ENCODE measurements at regions not wholly inside any gene's neighbourhood (a gene's known extent, or its start where the extent isn't known, plus 50 kb on each side); places are given as distances from the start of the nearest gene placed in this dataset.

DNA sequence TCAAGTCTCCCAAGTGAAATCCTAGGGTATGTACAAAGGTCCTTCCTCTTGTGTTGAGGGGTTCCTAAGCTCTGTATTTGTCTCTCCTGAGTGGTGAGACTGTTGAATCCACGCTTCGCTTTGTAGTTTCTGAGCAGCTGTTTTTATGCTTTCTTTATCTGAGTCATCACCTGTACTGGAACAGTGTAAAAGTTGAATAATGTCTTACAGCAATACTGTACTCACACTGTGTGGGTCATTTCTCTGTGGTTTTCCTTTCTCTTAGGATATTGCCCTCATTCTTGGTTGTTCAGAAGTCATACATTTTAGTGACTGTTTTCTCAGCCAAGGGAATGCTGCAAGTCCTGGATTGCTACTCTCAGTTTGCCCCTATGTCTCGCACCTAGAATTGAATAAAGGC lies 1596.6 kb downstream of the SLITRK5 start:
- no peak overlapping the region for H3K27ac Mint-ChIP-seq
- no peaks in the 10 kb centered on the region for H3K27me3 Mint-ChIP-seq
- no peak for ATAC-seq (ENCODE audit: low read depth)
- DNase-seq: no peak
- H3K4me3 Mint-ChIP-seq: no peak overlapping the region
- POLR2A ChIA-PET: no interaction called here
- no peaks in the 10 kb centered on the region for H3K36me3 Mint-ChIP-seq
- H3K4me1 Mint-ChIP-seq: no peaks in the 10 kb centered on the region
- H3K9me3 Mint-ChIP-seq: no peaks in the 10 kb centered on the region

DNA sequence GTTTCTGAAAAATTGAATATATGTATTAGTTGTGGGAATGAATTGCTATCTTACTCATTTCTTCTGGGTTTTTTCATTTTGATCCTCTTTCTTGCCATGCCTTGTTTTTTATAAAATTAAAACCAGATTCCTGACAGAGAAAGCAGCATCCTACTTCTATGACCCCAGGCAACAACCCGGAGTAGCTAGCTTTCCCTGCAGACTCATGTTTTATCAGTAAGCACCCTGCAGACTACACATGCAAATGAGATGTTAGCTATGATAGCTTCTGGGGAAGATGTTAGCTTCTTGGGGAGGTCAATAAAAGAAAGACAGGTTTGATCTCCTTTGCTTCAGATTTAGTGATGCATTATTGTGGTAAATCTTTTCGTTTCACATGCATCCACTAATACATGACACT lies 1598.6 kb downstream of the SLITRK5 start:
- H3K27me3 Mint-ChIP-seq: no peaks in the 10 kb centered on the region
- no peaks in the 10 kb centered on the region for H3K36me3 Mint-ChIP-seq
- ATAC-seq (ENCODE audit: low read depth) (no peak), DNase-seq (no peak)
- H3K9me3 Mint-ChIP-seq: no peaks in the 10 kb centered on the region
- H3K4me1 Mint-ChIP-seq: no peaks in the 10 kb centered on the region
- H3K4me3 Mint-ChIP-seq: no peak overlapping the region
- H3K27ac Mint-ChIP-seq: no peak overlapping the region
- POLR2A ChIA-PET: no interaction called here

DNA sequence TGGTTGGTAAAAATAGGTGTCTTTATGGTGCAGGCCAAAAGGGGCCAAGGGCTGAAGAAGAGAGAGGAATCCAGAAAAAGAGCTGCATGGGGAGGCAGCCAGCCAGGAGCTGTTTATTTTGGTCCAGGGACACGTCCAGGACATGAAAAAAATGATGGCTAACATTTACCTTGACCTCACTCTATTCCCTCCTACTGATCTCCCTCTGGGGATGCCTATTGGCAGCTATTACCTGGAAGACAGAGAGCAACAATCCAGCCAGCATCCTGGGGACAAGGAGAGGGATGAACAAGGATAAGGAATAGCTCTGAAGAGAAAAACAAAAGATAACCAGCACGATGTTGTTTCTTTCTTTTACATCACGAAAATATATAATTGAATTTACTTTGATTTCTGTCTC lies 1599.6 kb downstream of the SLITRK5 start:
- Mint-ChIP-seq H3K9me3 (no peaks in the 10 kb centered on the region), H3K4me3 (no peak overlapping the region), H3K4me1 (no peaks in the 10 kb centered on the region), H3K36me3 (no peaks in the 10 kb centered on the region), H3K27me3 (no peaks in the 10 kb centered on the region), H3K27ac (no peak overlapping the region)
- DNase-seq: no peak
- POLR2A ChIA-PET: no interaction called here
- no peak for ATAC-seq (ENCODE audit: low read depth)

DNA sequence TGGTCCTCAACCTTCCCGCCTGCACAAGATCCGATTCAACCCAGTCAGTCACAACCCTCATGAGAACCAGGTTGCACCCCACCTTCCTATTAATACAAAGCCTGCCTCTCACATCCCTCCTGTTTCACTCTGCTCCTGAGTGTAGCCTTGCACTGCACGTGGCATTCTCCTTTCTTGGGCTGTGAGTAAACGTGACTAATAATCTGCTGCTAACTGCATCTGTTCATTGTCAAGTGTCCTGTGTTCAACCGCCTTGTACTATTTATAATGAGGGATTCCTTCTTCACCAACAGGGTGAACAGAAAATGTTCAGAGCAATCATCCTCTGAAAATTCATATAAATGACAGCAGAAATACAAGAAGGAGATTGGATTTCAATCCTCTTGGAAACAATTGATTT lies 1608.2 kb downstream of the SLITRK5 start:
- H3K36me3 Mint-ChIP-seq: no peaks in the 10 kb centered on the region
- DNase-seq: no peak
- H3K4me3 Mint-ChIP-seq: no peak overlapping the region
- no peaks in the 10 kb centered on the region for H3K4me1 Mint-ChIP-seq
- peaks cover 3% of the 10 kb centered on the region for H3K9me3 Mint-ChIP-seq
- POLR2A ChIA-PET: no interaction called here
- H3K27me3 Mint-ChIP-seq: no peaks in the 10 kb centered on the region
- ATAC-seq (ENCODE audit: low read depth): no peak
- no peak overlapping the region for H3K27ac Mint-ChIP-seq

DNA sequence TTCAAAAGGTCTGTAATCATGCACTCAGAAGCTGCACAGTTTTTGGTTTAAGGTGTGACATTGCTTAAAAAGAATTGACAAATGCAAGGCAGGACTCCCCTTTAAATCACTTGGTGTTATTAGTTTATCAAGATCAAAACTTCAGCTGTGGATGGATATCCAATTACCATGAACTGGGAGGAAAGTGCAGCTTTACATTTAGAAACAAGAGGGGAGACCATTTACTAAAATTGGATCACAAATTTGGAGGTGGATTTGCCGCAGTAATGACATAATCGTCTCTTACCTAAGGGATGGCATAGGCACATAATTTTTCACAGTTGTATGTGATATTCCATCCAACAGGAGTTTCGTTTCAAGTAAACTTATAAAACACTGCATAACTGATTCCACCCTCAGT lies 1610.2 kb downstream of the SLITRK5 start:
- Mint-ChIP-seq H3K36me3 (no peaks in the 10 kb centered on the region), H3K27me3 (no peaks in the 10 kb centered on the region), H3K27ac (no peak overlapping the region), H3K4me1 (no peaks in the 10 kb centered on the region), H3K9me3 (peaks cover 3% of the 10 kb centered on the region), H3K4me3 (no peak overlapping the region)
- ATAC-seq (ENCODE audit: low read depth) (no peak), DNase-seq (no peak)
- POLR2A ChIA-PET: no interaction called here

DNA sequence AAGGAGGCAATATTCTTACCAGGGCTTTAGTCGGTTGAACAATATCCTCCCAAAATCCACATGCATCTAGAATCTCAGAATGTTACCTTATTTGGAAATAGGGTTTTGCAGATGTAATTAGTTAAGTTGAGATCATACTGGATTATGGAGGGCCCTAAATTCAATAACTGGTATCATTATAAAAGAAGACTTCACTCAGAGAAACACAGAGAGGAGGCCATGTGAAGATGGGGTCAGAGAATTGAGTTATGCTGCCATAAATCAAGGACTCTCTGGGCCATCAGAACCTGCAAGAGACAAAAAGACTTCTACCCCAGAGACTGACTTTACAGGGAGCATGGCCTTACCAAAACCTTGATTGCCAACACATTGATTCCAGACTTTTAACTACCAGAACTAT lies 1611.1 kb downstream of the SLITRK5 start:
- Mint-ChIP-seq H3K36me3 (no peaks in the 10 kb centered on the region), H3K27ac (no peak overlapping the region), H3K9me3 (peaks cover 3% of the 10 kb centered on the region), H3K4me1 (no peaks in the 10 kb centered on the region), H3K4me3 (no peak overlapping the region), H3K27me3 (no peaks in the 10 kb centered on the region)
- POLR2A ChIA-PET: no interaction called here
- DNase-seq: no peak
- ATAC-seq (ENCODE audit: low read depth): no peak

DNA sequence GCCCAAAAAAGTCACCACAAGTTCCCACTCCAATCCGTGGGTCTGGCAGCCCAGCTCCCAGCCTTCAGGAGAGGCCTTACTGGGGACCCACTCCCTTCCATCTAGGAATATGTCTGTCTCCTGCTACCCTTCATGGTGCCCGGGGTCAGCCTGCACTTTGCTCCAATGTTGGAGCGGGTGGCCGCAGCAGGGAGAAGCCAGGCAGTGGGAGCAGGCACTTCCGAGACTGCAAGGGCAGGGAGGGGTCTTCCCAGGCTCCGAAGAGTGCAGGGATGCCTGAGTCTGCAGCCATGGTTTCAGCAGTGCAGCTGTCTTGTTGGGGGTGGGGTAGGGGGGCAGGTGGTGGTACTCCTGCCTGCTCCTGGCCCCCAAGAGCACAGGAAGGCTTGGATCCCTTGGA lies 1616.2 kb downstream of the SLITRK5 start:
- no peaks in the 10 kb centered on the region for H3K4me1 Mint-ChIP-seq
- POLR2A ChIA-PET: no interaction called here
- H3K4me3 Mint-ChIP-seq: no peak overlapping the region
- H3K27ac Mint-ChIP-seq: no peak overlapping the region
- no peak for ATAC-seq (ENCODE audit: low read depth)
- peaks cover 4% of the 10 kb centered on the region for H3K9me3 Mint-ChIP-seq
- no peaks in the 10 kb centered on the region for H3K27me3 Mint-ChIP-seq
- no peak for DNase-seq
- H3K36me3 Mint-ChIP-seq: no peaks in the 10 kb centered on the region

DNA sequence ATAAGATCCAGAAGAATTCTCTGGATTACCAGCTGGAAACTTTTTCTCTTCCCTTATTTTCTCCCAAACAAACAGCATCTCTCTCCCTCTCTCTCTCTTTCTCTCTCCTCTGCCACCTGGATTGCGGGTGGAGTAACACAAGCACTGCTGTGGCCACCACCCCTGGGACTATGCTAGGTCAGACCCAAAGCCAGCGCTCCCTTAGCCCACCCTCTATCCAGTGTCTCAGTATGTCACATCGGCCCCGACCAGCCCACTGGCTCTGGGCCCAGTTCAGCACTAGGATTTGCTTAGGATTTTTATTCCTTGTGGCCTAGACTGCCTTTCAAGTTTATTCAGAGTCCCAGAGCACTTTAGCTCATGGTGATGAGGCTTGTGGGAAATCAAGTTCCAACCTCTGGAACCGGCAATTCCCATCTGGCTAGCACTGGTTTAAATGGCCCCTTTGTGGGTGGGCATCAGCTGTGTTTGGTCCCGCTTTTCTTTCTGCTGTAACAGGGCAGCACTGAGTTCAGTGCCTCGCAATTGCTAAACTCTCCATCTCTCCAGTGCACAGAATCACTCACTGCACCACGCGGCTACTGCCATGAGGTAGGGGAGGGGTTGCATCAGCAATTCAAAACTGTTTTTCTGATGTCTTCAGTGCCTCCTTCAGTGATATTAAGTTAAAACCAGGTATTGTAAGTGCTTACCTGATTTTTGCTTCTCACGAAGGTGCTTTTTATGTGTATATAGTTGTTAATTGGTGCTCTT lies 1623.1 kb downstream of the SLITRK5 start:
- H3K27ac Mint-ChIP-seq: no peak overlapping the region
- POLR2A ChIA-PET: no interaction called here
- no peaks in the 10 kb centered on the region for H3K36me3 Mint-ChIP-seq
- no peaks in the 10 kb centered on the region for H3K27me3 Mint-ChIP-seq
- H3K9me3 Mint-ChIP-seq: peaks cover 8% of the 10 kb centered on the region
- DNase-seq (no peak), ATAC-seq (ENCODE audit: low read depth) (no peak)
- no peak overlapping the region for H3K4me3 Mint-ChIP-seq
- H3K4me1 Mint-ChIP-seq: no peaks in the 10 kb centered on the region

DNA sequence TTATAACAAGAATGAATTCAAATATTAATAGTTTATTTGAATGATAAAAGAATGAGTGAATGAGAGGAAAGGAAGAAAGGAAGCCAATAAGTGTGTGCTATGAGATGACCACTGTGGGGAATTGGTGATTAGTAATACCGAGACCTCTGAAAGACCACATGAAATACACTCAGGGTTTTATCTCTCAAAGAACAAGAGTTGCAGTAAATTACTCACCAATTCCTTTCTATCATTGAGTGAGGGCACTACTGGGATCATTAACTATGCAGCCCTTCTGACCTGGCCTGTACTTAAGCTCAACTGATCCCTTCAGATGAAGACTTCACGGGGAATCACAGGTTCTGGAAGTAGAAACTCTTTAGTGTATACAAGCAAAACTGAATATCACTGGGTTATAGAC lies 1636.1 kb downstream of the SLITRK5 start:
- H3K4me3 Mint-ChIP-seq: no peak overlapping the region
- POLR2A ChIA-PET: no interaction called here
- no peaks in the 10 kb centered on the region for H3K27me3 Mint-ChIP-seq
- H3K27ac Mint-ChIP-seq: no peak overlapping the region
- DNase-seq: no peak
- ATAC-seq (ENCODE audit: low read depth): no peak
- H3K9me3 Mint-ChIP-seq: peaks cover 2% of the 10 kb centered on the region
- no peaks in the 10 kb centered on the region for H3K36me3 Mint-ChIP-seq
- H3K4me1 Mint-ChIP-seq: no peaks in the 10 kb centered on the region

DNA sequence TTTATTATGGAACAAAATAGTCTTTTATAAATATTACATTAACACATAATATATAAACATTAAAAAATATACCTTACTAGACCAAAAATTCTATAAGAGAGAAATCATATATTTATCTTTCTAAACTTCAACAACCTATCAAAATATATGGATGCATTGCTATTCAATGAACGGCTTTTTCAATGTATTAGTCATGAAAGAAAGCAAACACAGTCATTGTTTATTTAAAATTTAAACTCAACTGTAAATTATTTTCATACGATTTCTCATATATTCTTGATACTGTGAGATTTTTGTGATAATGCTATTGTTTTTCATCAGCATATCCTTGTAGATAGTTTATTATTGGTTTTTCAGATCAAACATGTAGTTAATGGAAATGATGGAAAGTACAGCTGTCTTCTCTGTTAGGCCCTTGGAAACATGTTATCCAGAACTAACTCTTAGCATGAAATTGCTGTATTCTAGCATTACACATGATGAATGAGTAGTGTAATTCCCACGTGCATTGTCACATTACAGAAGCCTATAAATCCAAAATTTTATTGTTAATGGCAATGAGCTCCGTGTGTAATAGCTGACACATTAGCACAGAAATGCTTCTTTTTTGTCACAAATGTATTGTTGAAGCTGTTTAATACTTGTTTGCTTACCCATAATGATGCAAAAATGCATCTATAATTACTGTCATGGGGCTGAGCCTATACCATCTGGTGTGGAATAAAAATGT lies 1639.9 kb downstream of the SLITRK5 start:
- DNase-seq (no peak), ATAC-seq (ENCODE audit: low read depth) (no peak)
- Mint-ChIP-seq H3K4me1 (no peaks in the 10 kb centered on the region), H3K27ac (no peak overlapping the region), H3K9me3 (peaks cover 2% of the 10 kb centered on the region), H3K36me3 (no peaks in the 10 kb centered on the region), H3K27me3 (no peaks in the 10 kb centered on the region), H3K4me3 (no peak overlapping the region)
- POLR2A ChIA-PET: no interaction called here

DNA sequence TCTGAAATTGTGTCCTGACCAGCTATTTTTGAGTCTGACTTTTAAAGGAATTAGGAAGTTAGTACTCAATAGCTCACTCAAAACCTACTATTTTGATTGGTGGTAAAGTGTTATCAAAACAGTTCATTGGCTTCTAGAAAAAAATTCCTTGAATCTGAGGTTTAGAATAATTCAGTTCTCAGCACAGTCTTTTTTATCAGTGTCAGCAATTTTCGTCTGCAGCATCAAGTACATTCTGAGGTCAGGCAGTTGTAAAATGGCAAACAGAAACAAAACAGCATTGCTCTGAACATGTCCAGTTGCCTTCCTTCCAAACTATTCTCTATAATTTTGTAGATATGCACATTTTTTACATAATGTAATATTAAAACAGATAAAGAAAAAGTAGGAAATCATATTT lies 1644.1 kb downstream of the SLITRK5 start:
- H3K4me1 Mint-ChIP-seq: no peaks in the 10 kb centered on the region
- no peak for DNase-seq
- POLR2A ChIA-PET: no interaction called here
- H3K4me3 Mint-ChIP-seq: no peak overlapping the region
- no peak for ATAC-seq (ENCODE audit: low read depth)
- no peaks in the 10 kb centered on the region for H3K9me3 Mint-ChIP-seq
- H3K27me3 Mint-ChIP-seq: no peaks in the 10 kb centered on the region
- H3K27ac Mint-ChIP-seq: no peak overlapping the region
- H3K36me3 Mint-ChIP-seq: no peaks in the 10 kb centered on the region

DNA sequence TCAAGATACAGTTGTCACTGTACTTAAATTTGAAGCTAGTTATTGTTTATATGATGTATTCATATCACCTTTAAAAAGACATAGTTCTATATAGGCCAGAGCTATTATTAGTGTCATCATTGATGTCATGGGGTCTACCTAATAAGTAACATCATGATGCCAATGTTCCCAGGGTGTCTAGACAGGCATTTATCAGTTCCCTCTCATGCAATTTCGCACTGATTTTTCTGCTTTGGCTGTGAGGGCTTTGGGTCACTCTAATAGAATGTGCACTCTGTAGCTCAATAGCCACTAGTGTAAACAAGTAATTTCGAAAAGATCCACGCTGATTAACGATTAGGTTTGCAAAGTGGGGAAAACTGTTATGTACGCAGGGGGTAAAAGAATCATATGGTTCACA lies 1651.3 kb downstream of the SLITRK5 start:
- H3K27me3 Mint-ChIP-seq: no peaks in the 10 kb centered on the region

DNA sequence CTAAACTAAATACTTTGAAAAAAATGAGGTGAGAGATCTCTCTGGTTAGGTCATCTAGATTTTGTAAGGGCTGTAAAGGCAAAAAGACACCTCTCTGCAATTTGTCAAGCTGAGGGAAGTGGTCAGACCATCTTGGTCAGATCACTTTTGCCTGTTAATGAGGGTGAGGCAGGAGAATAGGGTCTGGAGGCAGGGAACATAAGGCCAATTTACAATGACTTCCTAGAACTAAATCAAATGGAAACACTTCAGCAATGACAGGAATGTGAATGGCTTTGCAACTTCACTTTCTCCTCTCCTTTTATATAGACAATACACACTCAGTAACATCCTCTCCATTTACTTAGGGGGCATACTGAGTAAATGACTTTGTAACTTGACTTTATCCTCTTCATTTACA lies 1653.4 kb downstream of the SLITRK5 start:
- Mint-ChIP-seq H3K27ac (no peak overlapping the region), H3K4me1 (no peaks in the 10 kb centered on the region), H3K36me3 (no peaks in the 10 kb centered on the region), H3K4me3 (no peak overlapping the region), H3K27me3 (no peaks in the 10 kb centered on the region), H3K9me3 (peaks cover 2% of the 10 kb centered on the region)
- POLR2A ChIA-PET: no interaction called here
- no peak for ATAC-seq (ENCODE audit: low read depth)
- DNase-seq: no peak

More for the DNA sequence above, 1651.3 kb downstream of the SLITRK5 start:
- ATAC-seq (ENCODE audit: low read depth): no peak
- peaks cover 2% of the 10 kb centered on the region for H3K9me3 Mint-ChIP-seq
- H3K4me3 Mint-ChIP-seq: no peak overlapping the region
- no peak for DNase-seq
- H3K36me3 Mint-ChIP-seq: no peaks in the 10 kb centered on the region
- H3K27ac Mint-ChIP-seq: no peak overlapping the region
- POLR2A ChIA-PET: no interaction called here
- no peaks in the 10 kb centered on the region for H3K4me1 Mint-ChIP-seq

DNA sequence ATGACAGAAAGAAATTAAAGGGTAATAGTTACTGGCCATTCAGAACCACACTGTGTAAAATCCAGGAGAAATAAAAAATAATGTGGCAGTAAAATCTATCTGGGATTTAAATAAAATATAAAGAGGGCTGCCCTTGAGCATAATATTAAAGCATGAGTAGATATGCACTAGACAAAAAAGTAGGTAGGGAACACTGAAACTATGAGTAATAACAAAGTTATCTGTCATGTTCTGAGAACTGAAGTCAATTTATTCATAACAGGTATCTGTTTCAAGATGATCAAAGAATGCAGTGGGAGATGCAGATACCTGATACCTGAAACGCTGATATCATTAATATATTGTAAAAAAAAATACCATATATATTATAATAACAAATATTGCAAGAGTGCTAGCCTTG lies 1672.0 kb downstream of the SLITRK5 start:
- POLR2A ChIA-PET: no interaction called here
- Mint-ChIP-seq H3K27ac (no peak overlapping the region), H3K4me1 (no peaks in the 10 kb centered on the region), H3K27me3 (no peaks in the 10 kb centered on the region), H3K9me3 (no peaks in the 10 kb centered on the region), H3K4me3 (no peak overlapping the region), H3K36me3 (no peaks in the 10 kb centered on the region)
- no peak for ATAC-seq (ENCODE audit: low read depth)
- no peak for DNase-seq
